Fibroblast of gingiva (primary cell): ENCODE measurements at regions not wholly inside any gene's neighbourhood (a gene's known extent, or its start where the extent isn't known, plus 50 kb on each side); places are given as distances from the start of the nearest gene placed in this dataset.
"Not testable (repeated sequence)": the region's sequence is repeated elsewhere in the genome, so short reads cannot be mapped to it uniquely, and the experiment has no call there.

ENCODE experiments used
- DNase-seq: peaks from one replicate; pipeline ENCODE4 v3.0.0-alpha.2; 2011; ENCODE audit warnings: low read depth

DNA sequence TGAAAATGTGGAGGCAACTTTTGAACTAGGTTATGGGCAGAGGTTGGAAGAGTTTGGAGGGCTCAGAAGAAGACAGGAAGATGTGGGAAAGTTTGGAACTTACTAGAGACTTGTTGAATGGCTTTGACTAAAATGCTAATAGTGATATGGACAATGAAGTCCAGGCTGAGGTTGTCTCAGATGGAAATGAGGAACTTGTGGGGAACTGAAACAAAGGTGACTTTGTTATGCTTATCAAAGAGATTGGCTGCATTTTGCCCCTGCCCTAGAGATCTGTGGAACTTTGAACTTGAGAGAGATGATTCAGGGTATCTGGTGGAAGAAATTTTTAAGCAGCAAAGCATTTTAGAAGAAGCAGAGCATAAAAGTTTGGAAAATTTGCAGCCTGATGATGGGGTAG, 499.7 kb upstream of the ATP2B1 start:
- not testable (repeated sequence) for DNase-seq

GRCh38 chr12:90207799-90208198, 499.2 kb upstream of the ATP2B1 start:
- no peak for DNase-seq

- no peak for DNase-seq
Observed at GRCh38 chr12:90205165-90205564, 496.5 kb upstream of the ATP2B1 start.

- DNase-seq = no peak
Observed at GRCh38 chr12:90203556-90203955, 494.9 kb upstream of the ATP2B1 start.

- DNase-seq = no peak
Observed at GRCh38 chr12:90199006-90199405, 490.4 kb upstream of the ATP2B1 start.

DNA sequence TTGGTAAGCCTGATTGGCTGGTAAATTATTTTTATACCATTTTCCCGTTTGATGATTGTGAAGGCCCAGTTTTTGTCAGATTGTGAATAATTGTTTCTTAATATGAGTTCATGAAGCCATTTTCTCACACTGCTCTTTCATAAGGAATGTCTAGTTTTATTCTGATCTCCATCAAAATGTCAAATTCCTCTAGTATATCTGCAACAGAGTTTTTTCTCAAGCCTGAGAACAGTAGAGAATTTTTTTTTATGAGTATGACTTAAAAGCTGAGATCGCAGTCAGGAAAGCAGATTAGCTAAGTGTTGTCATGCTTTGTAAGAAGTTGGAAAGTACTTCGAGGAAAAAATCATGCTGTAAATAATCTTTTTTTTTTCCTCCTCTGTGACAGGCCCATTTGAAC, 484.9 kb upstream of the ATP2B1 start:
- DNase-seq = no peak

DNA sequence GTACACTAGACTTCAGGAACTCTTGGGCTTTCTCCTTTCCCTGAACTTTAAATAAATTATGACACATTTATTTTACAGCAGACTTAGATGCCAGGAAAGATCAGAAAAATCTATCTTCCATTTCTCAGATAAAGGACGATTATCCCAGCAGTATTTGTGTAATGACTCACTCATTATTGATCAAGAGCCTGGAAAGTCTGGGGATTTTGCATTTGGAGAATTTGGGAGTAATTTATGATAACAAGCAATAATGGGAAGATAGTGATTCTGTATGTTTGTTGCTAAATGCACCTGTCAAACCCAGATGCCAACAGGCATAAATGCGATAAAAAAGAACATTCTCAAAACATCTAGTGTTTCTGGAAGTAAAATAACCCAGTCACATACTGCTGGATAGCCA, 480.2 kb upstream of the ATP2B1 start:
- no peak for DNase-seq

GRCh38 chr12:90183201-90183600, 474.6 kb upstream of the ATP2B1 start:
- no peak for DNase-seq

GRCh38 chr12:90181216-90181615, 472.6 kb upstream of the ATP2B1 start:
- DNase-seq = no peak

GRCh38 chr12:90174956-90175355, 466.3 kb upstream of the ATP2B1 start:
- no peak for DNase-seq

GRCh38 chr12:90174198-90174510, 465.5 kb upstream of the ATP2B1 start:
- no peak for DNase-seq

- DNase-seq = no peak
Observed at GRCh38 chr12:90173499-90174197, 465.0 kb upstream of the ATP2B1 start.

GRCh38 chr12:90172524-90172923, 463.9 kb upstream of the ATP2B1 start:
- DNase-seq = no peak

GRCh38 chr12:90170740-90171139, 462.1 kb upstream of the ATP2B1 start:
- DNase-seq = no peak

DNA sequence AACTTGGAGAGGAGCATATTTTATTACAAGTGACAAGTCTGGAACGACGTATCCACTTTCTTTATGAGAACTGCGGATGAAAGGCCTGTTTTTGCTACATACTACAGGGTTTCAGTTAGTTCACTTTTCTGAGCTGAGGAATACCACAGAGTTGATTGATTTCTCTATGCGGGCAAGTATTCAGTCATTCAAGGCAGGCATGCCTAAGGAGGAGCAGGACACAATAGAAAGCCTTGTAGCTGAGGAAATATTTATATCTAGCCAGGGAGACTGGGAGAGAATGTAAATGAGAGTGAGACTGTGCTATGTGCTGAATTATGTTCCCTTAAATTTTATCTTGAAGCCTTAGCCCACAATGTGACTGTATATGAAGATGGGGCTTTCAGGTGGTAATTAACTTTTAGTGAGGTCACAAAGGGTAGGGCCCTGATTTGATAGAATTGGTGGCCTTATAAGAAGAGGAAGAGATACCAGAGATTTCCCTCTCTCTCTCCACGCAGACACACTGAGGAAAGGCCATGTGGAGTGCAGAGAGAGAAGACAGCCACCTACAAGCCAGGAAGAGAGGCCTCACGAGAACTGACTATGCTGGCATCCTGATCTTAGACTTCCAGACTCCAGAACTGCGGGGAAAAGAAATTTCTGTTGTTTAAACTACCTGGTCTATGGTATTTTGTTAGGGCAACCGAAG, 459.0 kb upstream of the ATP2B1 start:
- no peak for DNase-seq

DNA sequence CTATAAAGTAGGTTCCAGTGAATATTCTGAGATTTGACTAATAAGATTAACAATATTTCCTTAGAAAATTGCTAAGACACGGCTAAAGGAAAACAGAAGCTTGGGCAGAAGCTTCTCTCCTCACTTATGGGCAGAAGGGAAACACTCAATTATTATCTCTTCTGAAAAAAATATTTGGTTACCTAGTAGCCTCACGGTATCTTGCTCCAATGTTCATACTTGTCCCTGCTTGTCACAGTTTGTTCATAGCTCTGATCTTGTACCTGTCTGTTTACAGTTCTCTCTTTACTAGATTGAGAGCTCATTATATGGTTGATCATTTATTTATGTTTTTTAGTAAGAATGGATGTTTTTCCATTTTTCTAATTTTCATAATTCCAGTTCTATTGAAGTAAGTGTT, 458.0 kb upstream of the ATP2B1 start:
- no peak for DNase-seq

GRCh38 chr12:90166012-90166411, 457.4 kb upstream of the ATP2B1 start:
- DNase-seq = no peak

GRCh38 chr12:90163975-90164374, 455.3 kb upstream of the ATP2B1 start:
- no peak for DNase-seq

- DNase-seq = no peak
Observed at GRCh38 chr12:90153827-90154226, 445.2 kb upstream of the ATP2B1 start.

- DNase-seq = no peak
Observed at GRCh38 chr12:90152897-90153624, 444.4 kb upstream of the ATP2B1 start.

DNA sequence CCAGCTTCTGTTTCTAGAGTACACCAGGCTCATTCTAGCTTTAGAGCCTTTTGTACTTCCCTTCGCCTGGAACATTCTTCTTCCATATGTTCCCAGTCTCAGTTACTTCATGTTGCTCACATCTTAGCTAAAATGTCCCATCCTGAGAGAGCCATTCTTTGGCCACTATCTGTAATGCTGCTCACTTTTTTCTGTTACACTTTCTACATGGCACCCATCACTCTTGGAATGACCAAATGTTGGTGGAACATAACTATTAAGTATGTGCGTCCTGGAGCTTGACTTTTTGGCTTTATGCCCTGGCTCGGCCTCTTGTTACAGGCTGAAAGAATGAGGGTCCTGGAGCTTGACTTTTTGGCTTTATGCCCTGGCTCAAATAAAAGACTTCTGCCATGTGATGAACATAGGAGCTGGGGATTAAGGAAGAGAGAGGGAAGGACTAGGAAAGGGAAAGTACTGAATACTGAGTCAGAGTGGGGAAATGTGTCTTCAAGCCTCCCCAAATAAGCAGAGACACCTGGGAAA, 442.9 kb upstream of the ATP2B1 start:
- DNase-seq = no peak

DNA sequence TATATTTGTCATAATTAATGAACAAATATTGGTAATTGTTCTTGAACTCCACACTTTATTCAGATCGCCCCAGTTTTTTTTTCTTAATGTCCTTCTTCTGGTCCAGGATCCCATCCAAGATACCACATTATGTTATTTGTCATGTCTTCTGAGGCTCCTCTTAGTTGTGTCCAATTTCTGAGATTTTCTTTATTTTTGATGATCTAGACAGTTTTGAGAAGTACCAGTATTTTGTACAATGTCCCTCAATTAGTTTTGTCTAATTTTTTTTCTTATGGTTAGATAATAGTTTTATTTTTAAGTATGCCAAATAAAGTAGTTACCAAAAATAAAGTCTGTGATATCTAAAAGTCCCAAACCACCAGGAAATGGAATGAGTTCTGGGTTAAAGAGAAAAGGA, 440.8 kb upstream of the ATP2B1 start:
- DNase-seq = no peak

DNA sequence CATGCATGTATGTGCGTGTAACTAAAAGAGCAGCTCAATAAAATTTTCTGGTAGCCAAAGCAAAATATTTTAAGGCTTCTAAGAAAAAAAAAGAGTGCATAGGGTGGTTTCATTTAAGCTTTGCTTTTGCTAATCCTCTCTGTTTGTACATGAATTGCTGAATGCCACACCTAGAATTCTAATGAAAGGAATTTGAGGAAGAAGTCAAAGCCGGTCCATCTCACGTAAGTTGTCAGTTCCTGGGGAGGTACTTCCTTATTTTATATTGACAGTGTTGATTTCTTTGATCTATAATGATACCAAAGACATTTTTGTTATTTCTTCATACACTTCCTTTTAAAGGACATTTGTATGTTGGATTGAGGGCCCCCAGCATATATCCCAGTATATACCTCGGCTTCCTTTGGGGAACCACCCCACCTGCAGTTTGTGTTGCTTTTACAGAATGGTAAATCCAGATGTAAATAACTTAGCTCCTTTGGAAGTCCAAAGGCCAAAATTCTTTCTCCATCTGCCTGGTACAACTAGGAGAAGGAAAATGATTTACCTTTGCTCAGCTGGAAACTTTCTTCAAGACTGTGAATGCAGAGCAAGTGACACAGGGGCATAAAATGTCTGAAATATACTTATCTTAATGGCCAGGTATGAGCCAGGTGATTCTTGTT, 420.9 kb upstream of the ATP2B1 start:
- DNase-seq = no peak
